IPS-15b (cell line): ENCODE measurements at regions not wholly inside any gene's neighbourhood (a gene's known extent, or its start where the extent isn't known, plus 50 kb on each side); places are given as distances from the start of the nearest gene placed in this dataset.

ENCODE experiments used
- H3K27me3 ChIP-seq: one replicate; pipeline ENCODE4 v1.6.1; 2013; ENCODE audit warnings: low read length; ENCODE audit not compliant: control insufficient read depth, insufficient read depth
- H3K36me3 ChIP-seq: one replicate; pipeline ENCODE4 v1.6.1; 2013; ENCODE audit warnings: low read length; ENCODE audit not compliant: control insufficient read depth, insufficient read depth
- H3K4me1 ChIP-seq: one replicate; pipeline ENCODE4 v1.6.1; 2013; ENCODE audit warnings: mild to moderate bottlenecking, low read length; ENCODE audit not compliant: control insufficient read depth, insufficient read depth
- H3K4me3 ChIP-seq: one replicate; pipeline ENCODE4 v1.5.1; 2013; ENCODE audit warnings: low read depth, low read length
- H3K9ac ChIP-seq: one replicate; pipeline ENCODE4 v1.6.1; 2013; ENCODE audit warnings: low read depth, mild to moderate bottlenecking, low read length
- H3K9me3 ChIP-seq: one replicate; pipeline ENCODE4 v1.6.1; 2013; ENCODE audit warnings: mild to moderate bottlenecking, low read length; ENCODE audit not compliant: control insufficient read depth, insufficient read depth

- Histone ChIP-seq H3K9ac (no peak overlapping the region), H3K27me3 (no peaks in the 10 kb centered on the region), H3K36me3 (no peaks in the 10 kb centered on the region)
Observed at GRCh38 chr3:137471558-137472204, 292.4 kb upstream of the SOX14 start.

GRCh38 chr3:137477614-137478013, 286.5 kb upstream of the SOX14 start:
- Histone ChIP-seq H3K36me3 (no peaks in the 10 kb centered on the region), H3K4me1 (no peaks in the 10 kb centered on the region), H3K27me3 (no peaks in the 10 kb centered on the region), H3K9ac (no peak overlapping the region), H3K4me3 (no peak overlapping the region), H3K9me3 (no peaks in the 10 kb centered on the region)

More at GRCh38 chr3:137471558-137472204, 292.4 kb upstream of the SOX14 start:
- Histone ChIP-seq H3K9me3 (no peaks in the 10 kb centered on the region), H3K4me1 (peaks cover 6% of the 10 kb centered on the region), H3K4me3 (no peak overlapping the region)

- Histone ChIP-seq H3K4me1 (no peaks in the 10 kb centered on the region), H3K9me3 (no peaks in the 10 kb centered on the region), H3K27me3 (no peaks in the 10 kb centered on the region), H3K36me3 (no peaks in the 10 kb centered on the region), H3K4me3 (no peak overlapping the region), H3K9ac (no peak overlapping the region)
Observed at GRCh38 chr3:137509354-137510045, 254.6 kb upstream of the SOX14 start.

- Histone ChIP-seq H3K27me3 (no peaks in the 10 kb centered on the region), H3K36me3 (no peaks in the 10 kb centered on the region), H3K9me3 (no peaks in the 10 kb centered on the region), H3K4me1 (no peaks in the 10 kb centered on the region), H3K4me3 (no peak overlapping the region), H3K9ac (no peak overlapping the region)
Observed at GRCh38 chr3:137511655-137512054, 252.5 kb upstream of the SOX14 start.

- Histone ChIP-seq H3K27me3 (no peaks in the 10 kb centered on the region), H3K9ac (no peak overlapping the region), H3K9me3 (no peaks in the 10 kb centered on the region), H3K36me3 (no peaks in the 10 kb centered on the region), H3K4me1 (no peaks in the 10 kb centered on the region), H3K4me3 (no peak overlapping the region)
Observed at GRCh38 chr3:137514853-137515252, 249.3 kb upstream of the SOX14 start.

GRCh38 chr3:137519602-137520001, 244.5 kb upstream of the SOX14 start:
- H3K36me3 ChIP-seq, result no peaks in the 10 kb centered on the region
- H3K4me1 ChIP-seq, result no peaks in the 10 kb centered on the region
- H3K4me3 ChIP-seq, result no peak overlapping the region
- no peaks in the 10 kb centered on the region for H3K27me3 ChIP-seq
- H3K9me3 ChIP-seq, result no peaks in the 10 kb centered on the region
- H3K9ac ChIP-seq, result no peak overlapping the region

GRCh38 chr3:137524751-137525150, 239.4 kb upstream of the SOX14 start:
- Histone ChIP-seq H3K4me1 (peaks cover 2% of the 10 kb centered on the region), H3K36me3 (no peaks in the 10 kb centered on the region)

GRCh38 chr3:137525471-137525870, 238.6 kb upstream of the SOX14 start:
- Histone ChIP-seq H3K4me1 (peaks cover 2% of the 10 kb centered on the region), H3K4me3 (no peak overlapping the region), H3K9ac (no peak overlapping the region), H3K27me3 (no peaks in the 10 kb centered on the region), H3K36me3 (no peaks in the 10 kb centered on the region), H3K9me3 (no peaks in the 10 kb centered on the region)

More at GRCh38 chr3:137524751-137525150, 239.4 kb upstream of the SOX14 start:
- H3K27me3 ChIP-seq, result no peaks in the 10 kb centered on the region
- no peak overlapping the region for H3K4me3 ChIP-seq
- H3K9me3 ChIP-seq, result no peaks in the 10 kb centered on the region
- H3K9ac ChIP-seq, result no peak overlapping the region

- H3K36me3 ChIP-seq, result no peaks in the 10 kb centered on the region
- no peak overlapping the region for H3K4me3 ChIP-seq
- peaks cover 27% of the 10 kb centered on the region for H3K27me3 ChIP-seq
- no peak overlapping the region for H3K9ac ChIP-seq
- no peaks in the 10 kb centered on the region for H3K9me3 ChIP-seq
- no peaks in the 10 kb centered on the region for H3K4me1 ChIP-seq
Observed at GRCh38 chr3:137542049-137542448, 222.1 kb upstream of the SOX14 start.

GRCh38 chr3:137554242-137554641, 209.9 kb upstream of the SOX14 start:
- Histone ChIP-seq H3K9me3 (no peaks in the 10 kb centered on the region), H3K27me3 (no peaks in the 10 kb centered on the region), H3K4me1 (no peaks in the 10 kb centered on the region), H3K4me3 (no peak overlapping the region), H3K9ac (no peak overlapping the region), H3K36me3 (no peaks in the 10 kb centered on the region)

GRCh38 chr3:137568880-137569279, 195.2 kb upstream of the SOX14 start:
- no peaks in the 10 kb centered on the region for H3K4me1 ChIP-seq
- no peak overlapping the region for H3K9ac ChIP-seq
- no peaks in the 10 kb centered on the region for H3K27me3 ChIP-seq
- H3K4me3 ChIP-seq, result no peak overlapping the region
- no peaks in the 10 kb centered on the region for H3K9me3 ChIP-seq
- no peaks in the 10 kb centered on the region for H3K36me3 ChIP-seq

GRCh38 chr3:137572931-137573330, 191.2 kb upstream of the SOX14 start:
- Histone ChIP-seq H3K9ac (no peak overlapping the region), H3K27me3 (no peaks in the 10 kb centered on the region), H3K36me3 (no peaks in the 10 kb centered on the region), H3K4me1 (no peaks in the 10 kb centered on the region), H3K9me3 (no peaks in the 10 kb centered on the region), H3K4me3 (no peak overlapping the region)
